Kidney tubule cell (primary cell): ENCODE measurements at regions not wholly inside any gene's neighbourhood (a gene's known extent, or its start where the extent isn't known, plus 50 kb on each side); places are given as distances from the start of the nearest gene placed in this dataset.

Experiments
- DNase-seq: peaks from one replicate; pipeline ENCODE4 v3.0.0-alpha.2; 2018; ENCODE audit warnings: low spot score

DNA sequence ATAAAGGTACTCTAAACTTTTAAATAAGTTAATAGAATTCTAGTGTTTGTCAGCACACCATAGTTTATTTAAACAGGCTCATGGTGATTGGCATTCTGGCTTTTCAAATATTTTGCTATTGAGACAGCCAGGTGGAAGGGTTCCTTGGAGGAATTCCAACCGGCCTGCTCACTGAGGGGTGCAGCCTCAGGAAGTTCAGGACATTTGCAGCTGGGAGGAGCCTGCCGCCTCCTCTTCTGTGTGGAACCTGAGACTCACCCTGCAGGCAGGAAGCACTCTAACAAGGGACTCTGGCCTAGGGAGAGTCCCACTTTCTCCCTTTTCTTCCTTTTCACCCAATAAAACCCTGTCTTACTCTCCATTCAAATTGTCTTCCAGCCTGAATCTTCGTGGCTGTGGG is 1328.0 kb downstream of the FSTL5 start:
- DNase-seq = peak; percentile 94

- peak; percentile 36 for DNase-seq
These were observed 1327.4 kb downstream of the FSTL5 start for GRCh38 chr4:160836431-160836830.

DNA sequence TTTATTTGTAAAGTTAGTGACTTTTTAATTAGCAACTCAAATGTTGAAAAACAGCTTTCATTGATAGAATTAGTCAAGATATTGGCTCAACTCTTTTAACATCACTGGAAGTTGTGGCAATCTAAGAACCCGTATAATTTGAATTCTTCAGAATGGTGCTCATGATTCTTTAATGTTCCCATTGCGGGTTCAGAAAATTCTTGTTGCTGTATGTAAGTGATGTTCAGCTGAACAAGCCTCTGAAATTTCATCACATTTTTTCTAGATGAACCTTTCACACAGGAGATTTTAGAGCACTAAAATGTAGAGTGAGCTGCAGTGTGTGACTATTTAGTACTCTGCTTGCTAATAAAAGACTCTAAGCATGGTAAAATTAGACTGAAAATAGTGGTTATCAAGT is 1317.7 kb downstream of the FSTL5 start:
- DNase-seq = no peak

GRCh38 chr4:160847228-160847627 is 1316.6 kb downstream of the FSTL5 start:
- DNase-seq = no peak

DNA sequence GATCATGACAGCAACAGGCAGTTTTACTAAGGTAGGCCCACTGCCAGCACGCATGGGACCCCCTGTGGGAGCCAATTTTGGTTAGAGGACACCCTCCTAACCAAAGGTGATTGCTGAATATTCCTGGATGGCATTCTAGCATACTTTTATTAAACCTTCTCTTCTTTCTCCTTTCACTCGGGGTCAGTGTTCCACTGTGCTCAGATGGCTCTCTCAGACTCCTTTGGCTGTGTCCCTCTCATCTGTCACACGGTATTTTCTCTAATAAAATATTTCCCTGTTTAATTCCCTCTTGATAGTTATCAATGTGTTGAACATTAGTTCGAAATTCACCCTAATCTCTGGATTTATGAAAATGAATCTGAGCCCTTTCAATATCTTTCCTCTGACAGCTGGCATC is 1315.3 kb downstream of the FSTL5 start:
- no peak for DNase-seq

DNA sequence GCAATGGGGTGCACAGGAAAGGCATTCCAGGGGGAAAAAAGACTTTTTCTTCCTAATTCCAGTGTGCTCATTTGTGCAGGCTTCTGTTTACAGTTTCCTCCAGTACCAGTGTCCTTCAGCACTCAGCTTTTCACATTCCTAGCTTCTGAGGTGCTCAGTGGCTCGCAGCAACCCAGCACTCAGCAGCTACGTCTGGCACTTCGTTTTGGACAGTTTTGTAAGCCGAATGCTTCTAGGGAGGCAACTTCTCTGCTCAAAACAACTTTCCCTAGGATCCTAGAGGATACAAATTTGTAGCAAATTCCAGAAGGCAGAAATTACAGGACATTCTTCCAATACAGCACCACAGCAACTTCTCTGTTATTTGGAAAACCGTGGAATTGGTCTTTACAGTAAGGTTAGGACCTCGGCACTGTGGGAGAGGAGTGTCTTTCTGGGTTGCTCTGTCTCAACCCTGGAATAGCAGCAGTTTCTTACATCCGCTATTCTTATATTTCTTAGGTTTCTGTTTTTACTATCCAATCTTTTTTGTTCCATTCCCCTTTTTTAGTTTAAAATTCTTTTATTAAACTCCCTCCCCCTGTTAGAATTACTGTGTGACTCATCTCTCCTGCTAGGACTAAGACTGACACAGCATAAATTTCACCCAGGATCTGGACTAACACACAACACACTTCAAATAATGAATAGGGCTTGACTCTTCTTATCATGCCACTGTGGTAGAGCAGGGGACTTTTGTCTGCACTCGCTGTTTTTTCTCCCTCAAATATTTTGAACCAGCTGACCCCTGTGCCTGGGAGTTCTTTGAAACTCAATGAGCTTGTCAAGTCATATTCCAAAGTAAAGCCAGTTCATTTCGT is 1314.7 kb downstream of the FSTL5 start:
- DNase-seq = peak; percentile 56

- no peak for DNase-seq
These were observed 1299.5 kb downstream of the FSTL5 start for GRCh38 chr4:160864253-160864652.

- DNase-seq = no peak
These were observed 1293.9 kb downstream of the FSTL5 start for GRCh38 chr4:160869899-160870298.

DNA sequence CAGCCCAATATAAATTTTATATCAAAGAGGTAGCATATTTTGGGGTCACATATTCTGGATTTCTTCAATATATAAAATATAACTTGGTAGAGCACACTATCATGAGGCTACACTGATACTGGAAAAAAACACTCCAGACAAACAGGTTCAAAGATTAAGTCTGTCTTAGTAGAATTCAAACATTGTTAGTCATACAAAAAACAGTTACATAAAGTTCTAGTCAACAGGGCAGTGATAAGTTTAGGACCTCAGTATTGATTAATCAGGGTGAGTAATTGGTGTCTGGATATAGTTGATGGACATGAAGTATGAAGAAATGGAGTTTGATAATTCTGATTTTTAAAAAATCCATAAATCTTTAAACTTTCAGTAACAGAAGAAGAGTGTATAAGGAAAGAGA is 1291.3 kb downstream of the FSTL5 start:
- no peak for DNase-seq

- DNase-seq = peak; percentile 31
These were observed 1286.6 kb downstream of the FSTL5 start for GRCh38 chr4:160877087-160877790.

DNA sequence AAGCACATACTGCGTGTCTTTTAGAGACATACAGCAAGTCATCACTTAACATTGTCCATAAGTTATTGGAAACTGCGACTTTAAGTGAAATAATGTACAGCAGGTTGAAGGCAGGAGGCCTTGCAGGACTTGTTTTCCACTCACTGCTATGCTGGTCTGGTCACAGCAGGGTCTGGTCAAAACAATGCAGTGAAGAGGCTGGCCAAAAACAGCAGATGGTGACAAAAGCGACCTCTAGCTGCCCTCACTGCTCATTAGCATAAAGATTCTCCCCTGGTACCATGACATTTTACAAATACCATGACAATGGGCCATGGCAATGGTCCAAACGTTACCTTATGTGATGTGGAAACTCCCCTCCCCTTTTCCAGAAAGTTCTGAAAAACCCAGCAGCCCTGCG is 1283.6 kb downstream of the FSTL5 start:
- DNase-seq = no peak

GRCh38 chr4:160887668-160888067 is 1276.1 kb downstream of the FSTL5 start:
- DNase-seq = no peak

- no peak for DNase-seq
These were observed 1269.7 kb downstream of the FSTL5 start for GRCh38 chr4:160894128-160894527.

DNA sequence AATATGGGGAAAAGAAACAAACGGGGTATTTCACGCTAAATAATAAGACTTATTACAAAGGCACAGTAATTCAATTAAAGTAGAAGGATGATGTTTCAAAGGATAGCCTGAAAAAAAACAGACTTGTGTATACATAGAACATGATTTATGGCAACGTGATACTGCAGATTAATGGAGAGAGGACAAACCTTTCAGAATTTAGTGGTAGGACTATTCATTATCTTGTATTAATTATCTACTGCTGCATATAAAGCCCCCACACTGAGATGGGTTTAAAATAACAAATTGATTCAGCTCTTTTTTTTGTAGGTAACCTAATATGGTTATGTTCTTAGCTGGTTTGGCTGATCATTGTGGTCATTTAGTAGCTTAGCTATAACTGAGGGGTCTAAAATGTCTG is 1269.0 kb downstream of the FSTL5 start:
- DNase-seq = no peak

DNA sequence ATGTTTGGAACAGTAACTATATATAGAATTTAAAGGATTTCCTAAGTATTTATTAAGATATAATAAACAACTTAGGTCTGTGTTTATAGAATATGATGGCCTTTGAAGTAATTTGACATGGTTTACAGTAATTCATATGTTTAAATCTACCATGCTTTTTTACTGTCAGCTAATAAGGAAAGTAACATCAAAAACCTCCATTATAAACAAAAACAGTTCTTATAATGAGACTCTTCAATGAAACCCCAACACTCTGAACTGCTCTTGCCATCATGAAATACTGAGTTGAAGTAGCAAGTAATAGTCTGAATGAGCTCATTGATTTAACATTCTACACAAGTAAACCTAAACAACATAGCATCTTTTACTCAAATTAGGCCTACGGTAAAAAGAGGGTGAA is 1236.5 kb downstream of the FSTL5 start:
- DNase-seq = no peak

- DNase-seq = peak; percentile 63
These were observed 1235.3 kb downstream of the FSTL5 start for GRCh38 chr4:160928482-160928881.

GRCh38 chr4:160947653-160948052 is 1216.1 kb downstream of the FSTL5 start:
- DNase-seq = no peak

- no peak for DNase-seq
These were observed 1206.9 kb downstream of the FSTL5 start for GRCh38 chr4:160956875-160957274.

GRCh38 chr4:160969925-160970324 is 1193.9 kb downstream of the FSTL5 start:
- DNase-seq = no peak

DNA sequence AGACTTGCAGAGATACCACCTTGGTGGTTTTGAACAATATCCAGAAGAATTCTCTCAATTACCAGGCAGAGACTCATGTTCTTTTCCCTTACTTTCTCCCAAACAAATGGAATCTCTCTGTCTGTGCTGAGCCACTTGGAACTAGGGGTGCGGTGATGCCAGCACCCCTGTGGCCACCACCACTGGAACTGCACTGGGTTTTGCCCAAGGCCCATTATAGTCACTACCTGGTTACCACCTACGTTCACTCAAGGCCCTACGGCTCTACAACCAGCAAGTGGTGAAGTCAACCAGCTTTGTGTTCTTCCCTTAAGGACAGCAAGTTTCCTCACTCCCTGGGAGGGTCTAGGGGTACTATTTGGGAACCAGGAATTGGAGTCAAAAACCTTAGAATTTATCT is 1183.7 kb downstream of the FSTL5 start:
- no peak for DNase-seq

DNA sequence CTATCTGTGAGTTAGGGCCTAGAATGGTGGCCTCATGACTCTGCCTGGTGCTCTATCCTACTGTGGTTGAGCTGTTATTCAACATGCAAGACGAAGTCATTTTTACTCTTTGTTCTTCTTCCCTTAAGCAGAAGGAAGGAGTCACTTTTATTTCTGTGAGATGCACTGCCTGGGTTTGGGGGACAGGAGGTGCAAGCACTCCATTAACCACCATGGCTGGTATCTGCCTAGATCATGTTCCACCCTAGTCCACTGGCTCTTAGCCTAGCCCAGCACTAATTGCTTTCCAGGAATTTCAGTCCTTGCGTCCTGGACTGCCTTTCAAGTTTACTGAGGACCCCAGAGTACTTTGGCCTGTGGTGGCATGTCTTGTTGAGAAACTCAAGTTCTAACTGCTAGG is 1182.7 kb downstream of the FSTL5 start:
- DNase-seq = no peak

- DNase-seq = no peak
These were observed 1180.8 kb downstream of the FSTL5 start for GRCh38 chr4:160983035-160983434.

DNA sequence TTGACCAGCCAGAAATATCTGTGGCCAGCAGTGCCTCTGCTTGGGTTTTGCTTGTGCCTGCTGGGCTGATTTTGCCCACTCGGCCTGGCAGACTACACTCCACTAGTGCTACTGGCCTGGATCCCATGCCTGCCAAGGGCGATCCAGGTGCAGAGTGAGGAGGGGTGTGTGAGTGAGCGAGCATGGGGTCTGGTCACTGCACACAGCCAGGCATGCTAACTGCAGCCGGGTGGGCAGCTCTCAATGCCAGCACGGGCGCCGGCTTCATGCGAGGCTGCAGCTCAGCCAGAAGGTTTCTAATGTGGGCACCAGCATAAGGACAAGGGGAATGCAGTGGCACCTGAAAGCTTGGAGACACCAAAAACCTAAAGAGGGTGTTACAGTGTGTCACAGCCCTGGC is 1161.4 kb downstream of the FSTL5 start:
- DNase-seq = no peak
